HG03066 (cell line): ENCODE measurements at regions not wholly inside any gene's neighbourhood (a gene's known extent, or its start where the extent isn't known, plus 50 kb on each side); places are given as distances from the start of the nearest gene placed in this dataset.
"Not testable (repeated sequence)": the region's sequence is repeated elsewhere in the genome, so short reads cannot be mapped to it uniquely, and the experiment has no call there.

Experiments used
- ATAC-seq: cut with Tn5 transposase; IDR thresholded peaks from one replicate; pipeline ENCODE4 v1.9.1; 2021; ENCODE audit warnings: low read depth; ENCODE audit not compliant: unreplicated experiment

GRCh38 chr5:162752612-162753011 lies 684.8 kb upstream of the CCNG1 start:
- ATAC-seq = no peak

- ATAC-seq = no peak
Observed at GRCh38 chr5:162762119-162762518, 675.3 kb upstream of the CCNG1 start.

GRCh38 chr5:162769019-162769418 lies 668.4 kb upstream of the CCNG1 start:
- ATAC-seq = no peak

GRCh38 chr5:162785673-162786072 lies 651.7 kb upstream of the CCNG1 start:
- ATAC-seq = no peak

GRCh38 chr5:162786234-162786633 lies 651.2 kb upstream of the CCNG1 start:
- ATAC-seq = no peak

GRCh38 chr5:162796507-162796906 lies 640.9 kb upstream of the CCNG1 start:
- ATAC-seq = no peak

- no peak for ATAC-seq
Observed at GRCh38 chr5:162800301-162800700, 637.1 kb upstream of the CCNG1 start.

GRCh38 chr5:162801235-162801634 lies 636.2 kb upstream of the CCNG1 start:
- no peak for ATAC-seq

GRCh38 chr5:162806195-162806594 lies 631.2 kb upstream of the CCNG1 start:
- ATAC-seq = no peak

GRCh38 chr5:162811071-162811470 lies 626.3 kb upstream of the CCNG1 start:
- no peak for ATAC-seq

GRCh38 chr5:162816816-162817215 lies 620.6 kb upstream of the CCNG1 start:
- ATAC-seq = no peak

GRCh38 chr5:162817364-162817763 lies 620.0 kb upstream of the CCNG1 start:
- no peak for ATAC-seq

- ATAC-seq = not testable (repeated sequence)
Observed at GRCh38 chr5:162821664-162822063, 615.7 kb upstream of the CCNG1 start.

- peak; percentile 77 for ATAC-seq
Observed at GRCh38 chr5:162824360-162824759, 613.0 kb upstream of the CCNG1 start.

GRCh38 chr5:162837155-162837554 lies 600.2 kb upstream of the CCNG1 start:
- ATAC-seq = no peak

- no peak for ATAC-seq
Observed at GRCh38 chr5:162842727-162843126, 594.7 kb upstream of the CCNG1 start.

GRCh38 chr5:162852134-162852533 lies 585.3 kb upstream of the CCNG1 start:
- ATAC-seq = no peak

- no peak for ATAC-seq
Observed at GRCh38 chr5:162858770-162859169, 578.6 kb upstream of the CCNG1 start.

- ATAC-seq = no peak
Observed at GRCh38 chr5:162870966-162871365, 566.4 kb upstream of the CCNG1 start.

GRCh38 chr5:162882629-162883028 lies 554.8 kb upstream of the CCNG1 start:
- no peak for ATAC-seq

- no peak for ATAC-seq
Observed at GRCh38 chr5:162886717-162887116, 550.7 kb upstream of the CCNG1 start.

- no peak for ATAC-seq
Observed at GRCh38 chr5:162888268-162888667, 549.1 kb upstream of the CCNG1 start.

- ATAC-seq = no peak
Observed at GRCh38 chr5:162911873-162912272, 525.5 kb upstream of the CCNG1 start.
